RWPE1 (cell line): ENCODE measurements at regions not wholly inside any gene's neighbourhood (a gene's known extent, or its start where the extent isn't known, plus 50 kb on each side); places are given as distances from the start of the nearest gene placed in this dataset.

Experiments
- CTCF ChIA-PET: fragments of 350-600 bp; sonication (Branson Sonifier 250); formaldehyde crosslinking; extraction: SDS; loops from one replicate; lab custom pipeline; 2021; lab: Yijun Ruan, JAX
- POLR2A ChIA-PET: fragments of 400-600 bp; formaldehyde crosslinking; extraction: SDS; loops from one replicate; lab custom pipeline; 2020; ENCODE audit warnings: antibody characterized with exemption; ENCODE audit not compliant: low non-redundant PET; lab: Yijun Ruan, JAX
- DNase-seq: peaks from one replicate; pipeline ENCODE4 v3.0.0; 2012; ENCODE audit warnings: low spot score
- H3K27ac ChIP-seq: fragments of 450-650 bp; 2 replicates; pipeline ENCODE4 v1.5.1; 2017
- TF ChIP-seq, protein P1 (sequence below): fragments of 450-650 bp; conservative IDR thresholded peaks from 2 replicates; pipeline ENCODE4 v1.5.1; 2017; ENCODE audit warnings: low read depth, mild to moderate bottlenecking

DNA sequence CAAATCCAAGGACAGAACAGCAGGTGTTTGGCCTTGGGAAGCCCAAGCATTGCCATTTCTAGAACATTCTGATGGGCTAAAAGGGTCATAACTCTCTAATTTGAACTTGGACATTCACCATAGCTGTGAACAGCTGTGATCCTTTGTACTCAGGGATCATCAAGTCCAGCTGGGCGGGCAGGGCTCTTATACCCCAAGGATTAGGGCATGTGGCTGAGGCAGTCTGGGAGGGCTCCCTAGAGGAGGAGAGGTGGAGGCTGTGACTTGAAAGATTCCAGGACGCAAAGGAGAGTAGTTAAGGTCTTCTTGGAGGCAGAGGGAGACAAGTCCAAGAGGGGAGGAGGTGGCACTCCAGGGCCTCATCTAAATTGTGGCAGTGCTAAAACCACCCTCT, 233.1 kb upstream of the GSE1 start:
- DNase-seq, result no peak
- TF ChIP-seq, protein P1, sequence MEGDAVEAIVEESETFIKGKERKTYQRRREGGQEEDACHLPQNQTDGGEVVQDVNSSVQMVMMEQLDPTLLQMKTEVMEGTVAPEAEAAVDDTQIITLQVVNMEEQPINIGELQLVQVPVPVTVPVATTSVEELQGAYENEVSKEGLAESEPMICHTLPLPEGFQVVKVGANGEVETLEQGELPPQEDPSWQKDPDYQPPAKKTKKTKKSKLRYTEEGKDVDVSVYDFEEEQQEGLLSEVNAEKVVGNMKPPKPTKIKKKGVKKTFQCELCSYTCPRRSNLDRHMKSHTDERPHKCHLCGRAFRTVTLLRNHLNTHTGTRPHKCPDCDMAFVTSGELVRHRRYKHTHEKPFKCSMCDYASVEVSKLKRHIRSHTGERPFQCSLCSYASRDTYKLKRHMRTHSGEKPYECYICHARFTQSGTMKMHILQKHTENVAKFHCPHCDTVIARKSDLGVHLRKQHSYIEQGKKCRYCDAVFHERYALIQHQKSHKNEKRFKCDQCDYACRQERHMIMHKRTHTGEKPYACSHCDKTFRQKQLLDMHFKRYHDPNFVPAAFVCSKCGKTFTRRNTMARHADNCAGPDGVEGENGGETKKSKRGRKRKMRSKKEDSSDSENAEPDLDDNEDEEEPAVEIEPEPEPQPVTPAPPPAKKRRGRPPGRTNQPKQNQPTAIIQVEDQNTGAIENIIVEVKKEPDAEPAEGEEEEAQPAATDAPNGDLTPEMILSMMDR, result no peak
- H3K27ac ChIP-seq, result no peak overlapping the region
- ChIA-PET POLR2A (no interaction called here), CTCF (no interaction called here)

GRCh38 chr16:85380905-85381737, 232.0 kb upstream of the GSE1 start:
- POLR2A ChIA-PET, result no interaction called here
- TF ChIP-seq, protein P1, result no peak
- peak overlapping the region; percentile 97 for H3K27ac ChIP-seq
- CTCF ChIA-PET, result interaction anchor here (0.5 kb wide), 1 partner anchor 11 kb away, joined by 3 read pairs; no protein-coding TSS in a partner anchor
- DNase-seq, result no peak

DNA sequence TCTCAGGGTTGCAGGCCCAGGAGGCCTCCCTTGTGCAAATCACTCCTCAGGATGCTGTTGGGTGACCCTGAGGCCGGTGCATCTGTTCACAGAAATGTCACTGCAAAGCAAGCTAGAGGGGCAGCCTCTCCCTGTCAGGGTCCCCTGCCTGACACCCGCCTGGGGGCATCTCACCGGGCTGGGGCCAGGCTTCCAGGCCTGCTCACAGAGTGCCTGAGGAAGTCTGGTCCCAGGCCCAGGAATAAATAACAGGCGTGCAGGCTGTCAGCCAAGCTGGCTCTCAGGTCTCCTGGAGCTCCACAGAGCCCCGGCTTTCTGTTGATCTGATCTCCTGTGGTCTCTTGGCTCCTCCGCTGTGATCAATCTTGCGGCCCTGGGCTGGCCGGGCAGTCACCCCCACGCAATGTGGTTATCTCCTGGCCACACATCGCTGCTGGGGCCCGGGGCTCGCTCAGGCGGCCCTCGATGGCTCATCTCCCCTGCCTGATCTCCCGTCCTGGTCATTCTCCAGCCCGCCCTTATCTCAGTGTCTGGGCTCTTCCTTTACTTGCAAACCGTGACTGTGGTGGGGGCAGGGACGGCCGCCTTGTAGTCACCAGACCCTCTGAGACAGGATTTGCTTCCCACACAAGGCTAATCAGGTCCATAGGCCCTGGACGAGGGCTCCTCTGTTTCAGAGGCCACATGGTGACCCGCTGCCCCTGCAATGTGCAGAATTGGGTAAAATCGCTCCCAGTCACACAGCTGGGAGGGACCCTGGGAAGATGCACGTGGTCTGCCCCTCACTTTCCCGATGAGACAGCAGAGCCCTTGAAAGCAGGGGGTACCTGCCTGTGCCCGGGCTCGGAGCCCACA, 231.2 kb upstream of the GSE1 start:
- CTCF ChIA-PET, result no interaction called here
- H3K27ac ChIP-seq, result peak overlapping the region; percentile 97
- TF ChIP-seq, protein P1, result no peak
- no peak for DNase-seq
- POLR2A ChIA-PET, result no interaction called here

DNA sequence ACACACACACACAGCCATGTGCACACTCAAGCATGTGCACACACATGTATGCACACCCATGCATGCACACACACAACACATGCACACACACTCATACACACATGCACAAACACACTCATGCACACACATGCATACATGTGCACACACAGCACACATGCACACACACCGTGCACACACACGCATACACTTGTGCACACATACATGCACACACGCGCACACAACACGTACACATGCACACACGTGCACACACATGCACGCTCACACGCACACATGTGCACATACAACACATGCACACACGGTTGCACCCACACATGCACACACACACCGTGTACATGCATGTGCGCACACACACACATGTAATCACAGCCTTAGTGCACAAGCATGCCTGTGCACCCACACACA, 230.4 kb upstream of the GSE1 start:
- peak overlapping the region; percentile 97 for H3K27ac ChIP-seq
- TF ChIP-seq, protein P1, result no peak
- POLR2A ChIA-PET, result interaction anchor here (0.6 kb wide), 1 partner anchor 11 kb away, joined by 4 read pairs; no protein-coding TSS in a partner anchor
- CTCF ChIA-PET, result no interaction called here
- DNase-seq, result no peak

DNA sequence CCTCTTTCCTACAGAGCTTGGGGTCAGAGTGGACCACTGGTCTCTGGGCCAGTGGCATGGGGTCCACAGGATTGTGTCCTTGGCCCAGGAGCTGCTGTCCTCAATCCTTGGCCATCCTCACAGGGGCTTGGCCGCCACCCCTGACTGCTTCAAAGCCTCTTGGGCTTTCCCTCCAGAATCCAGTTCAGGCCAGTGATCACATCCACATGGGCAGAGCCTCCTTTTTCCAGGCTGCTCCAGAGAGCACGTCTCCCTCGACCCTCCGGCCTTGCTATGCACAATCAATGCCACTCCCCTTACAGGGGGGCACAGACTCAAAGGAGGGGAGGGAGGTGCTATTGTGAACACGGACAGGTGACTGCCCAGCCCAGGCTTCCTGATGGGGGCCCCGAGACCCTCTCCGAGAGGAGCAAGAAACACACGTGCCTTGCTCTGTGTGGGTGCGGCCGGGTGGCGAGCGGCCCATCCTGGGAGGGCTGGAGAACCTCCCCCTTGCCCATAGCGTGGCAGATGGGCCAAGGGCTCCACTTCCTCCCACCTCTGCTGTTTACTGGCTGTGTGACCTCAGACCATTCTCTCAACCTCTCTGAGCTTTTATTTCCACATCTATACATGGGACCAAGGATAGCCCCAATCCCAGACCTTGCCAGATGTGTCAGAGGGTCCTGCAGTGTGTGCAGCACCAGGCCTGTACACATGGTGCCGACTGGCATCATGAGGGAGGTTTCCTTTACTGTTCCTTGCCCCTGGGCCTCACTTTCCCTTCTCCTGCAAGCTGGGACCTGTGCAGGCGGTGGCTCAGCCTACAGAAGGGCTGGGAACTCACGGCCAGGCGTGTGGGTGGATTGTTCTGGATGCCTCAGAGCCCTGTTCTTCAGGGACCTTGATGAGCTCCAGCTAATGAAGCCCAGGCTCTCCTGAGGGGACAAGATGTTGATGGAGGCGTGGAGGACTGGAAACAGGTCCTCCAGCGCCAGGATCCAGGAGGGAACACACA, 229.0 kb upstream of the GSE1 start:
- CTCF ChIA-PET, result interaction anchor here (0.6 to 1.5 kb wide), 3 partner anchors 8 to 227 kb away, joined by 3 read pairs; no protein-coding TSS in a partner anchor
- TF ChIP-seq, protein P1, result no peak
- POLR2A ChIA-PET, result interaction anchor here (0.8 kb wide), 1 partner anchor 9 kb away, joined by 3 read pairs; no protein-coding TSS in a partner anchor
- peak overlapping the region; percentile 97 for H3K27ac ChIP-seq
- DNase-seq, result peak; percentile 70
